NCI-H1048 (cell line): ENCODE measurements at regions not wholly inside any gene's neighbourhood (a gene's known extent, or its start where the extent isn't known, plus 50 kb on each side); places are given as distances from the start of the nearest gene placed in this dataset.

Source experiments
- DNase-seq: peaks from one replicate; lab custom pipeline; 2025; lab: John Stamatoyannopoulos, UW

DNA sequence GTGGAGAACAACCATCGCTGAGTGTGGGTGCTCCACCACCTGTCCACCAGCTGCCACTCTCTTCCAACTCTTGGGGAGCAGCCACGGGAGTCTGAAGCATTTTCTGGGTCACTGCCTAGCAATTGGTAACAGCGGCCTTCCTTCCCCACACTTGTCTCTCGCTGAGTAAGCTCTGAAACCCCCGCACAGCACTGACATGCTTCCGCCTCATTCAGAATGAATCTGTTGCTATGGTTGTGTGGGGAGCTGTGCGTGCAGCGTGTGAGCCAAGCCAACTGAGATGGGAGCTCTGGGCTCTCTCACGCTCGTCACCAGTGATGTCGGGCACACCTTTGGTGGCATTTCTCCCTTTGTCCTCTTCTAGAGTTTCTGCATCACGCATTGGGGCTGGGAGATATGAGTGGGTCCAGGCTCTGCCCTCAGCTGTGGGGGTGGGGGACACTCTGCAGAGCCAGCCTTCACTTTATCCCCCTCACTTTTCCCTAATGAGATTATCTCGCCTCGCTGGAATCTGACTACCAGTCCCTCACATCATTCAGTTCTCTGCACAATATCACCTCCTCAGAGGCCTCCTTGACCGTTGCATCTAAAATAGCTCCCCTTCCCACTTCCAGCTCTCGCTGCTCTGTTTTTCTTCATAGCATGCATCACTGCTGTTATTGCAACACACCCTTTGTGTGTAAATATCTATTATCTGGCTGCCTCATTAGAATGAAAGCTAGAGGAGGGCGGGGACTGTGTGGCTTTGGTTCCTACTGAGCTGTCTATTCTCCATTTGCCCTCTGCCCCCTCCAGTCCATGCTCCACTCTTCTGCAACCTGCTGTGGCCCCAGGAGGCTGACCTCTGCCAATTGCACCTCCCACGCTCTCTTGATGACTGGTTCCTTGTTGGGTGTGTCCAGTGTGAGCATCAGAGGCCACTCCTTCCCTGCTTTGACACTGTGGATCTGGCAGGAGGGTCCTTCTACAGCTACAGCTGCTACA lies 569.9 kb upstream of the CADM1 start:
- no peak for DNase-seq

- no peak for DNase-seq
Measured at GRCh38 chr11:116072601-116073410, 568.6 kb upstream of the CADM1 start.

GRCh38 chr11:116072133-116072532 lies 567.9 kb upstream of the CADM1 start:
- DNase-seq: no peak

DNA sequence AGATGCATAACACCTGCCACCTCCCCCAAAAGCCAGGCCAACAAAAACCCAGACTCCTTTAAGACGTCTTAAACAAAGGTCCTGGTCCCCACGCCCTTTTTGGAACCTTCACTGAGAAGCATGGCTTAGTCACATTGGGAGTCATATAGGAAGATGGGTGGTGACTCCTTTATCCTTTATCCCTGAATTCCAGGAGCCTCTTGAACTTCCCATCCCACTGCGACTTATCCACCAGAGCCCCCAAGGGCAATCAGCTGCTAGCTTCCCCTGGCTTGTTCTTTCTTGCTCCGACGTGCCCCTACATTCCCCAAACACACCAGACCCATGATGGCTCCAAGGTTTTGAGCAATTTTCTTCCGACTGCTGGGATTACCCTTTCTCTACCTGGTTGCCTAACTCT lies 567.0 kb upstream of the CADM1 start:
- DNase-seq: no peak

DNA sequence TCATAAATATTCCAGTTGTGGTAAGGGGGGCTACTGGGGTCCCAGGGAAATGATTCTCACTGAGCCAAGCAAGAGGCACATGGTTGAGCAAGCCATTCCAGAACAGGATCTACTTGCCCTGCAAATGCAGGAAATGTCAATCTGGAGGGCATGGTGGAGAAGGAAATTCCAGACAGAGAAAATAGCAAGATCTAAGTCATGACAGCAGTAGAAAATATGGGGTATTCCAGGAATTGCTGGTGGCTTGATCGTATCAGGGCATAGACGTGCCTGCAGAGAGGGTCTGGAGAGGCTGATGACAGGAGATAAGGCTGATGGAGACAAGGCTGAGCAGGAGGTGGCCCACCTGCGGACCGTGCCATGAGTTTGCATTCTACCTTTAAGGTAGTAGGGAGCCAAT lies 566.3 kb upstream of the CADM1 start:
- DNase-seq: no peak

GRCh38 chr11:116066777-116067176 lies 562.6 kb upstream of the CADM1 start:
- no peak for DNase-seq

- no peak for DNase-seq
Measured at GRCh38 chr11:116065986-116066385, 561.8 kb upstream of the CADM1 start.

- DNase-seq: no peak
Measured at GRCh38 chr11:116065191-116065895, 561.1 kb upstream of the CADM1 start.

DNA sequence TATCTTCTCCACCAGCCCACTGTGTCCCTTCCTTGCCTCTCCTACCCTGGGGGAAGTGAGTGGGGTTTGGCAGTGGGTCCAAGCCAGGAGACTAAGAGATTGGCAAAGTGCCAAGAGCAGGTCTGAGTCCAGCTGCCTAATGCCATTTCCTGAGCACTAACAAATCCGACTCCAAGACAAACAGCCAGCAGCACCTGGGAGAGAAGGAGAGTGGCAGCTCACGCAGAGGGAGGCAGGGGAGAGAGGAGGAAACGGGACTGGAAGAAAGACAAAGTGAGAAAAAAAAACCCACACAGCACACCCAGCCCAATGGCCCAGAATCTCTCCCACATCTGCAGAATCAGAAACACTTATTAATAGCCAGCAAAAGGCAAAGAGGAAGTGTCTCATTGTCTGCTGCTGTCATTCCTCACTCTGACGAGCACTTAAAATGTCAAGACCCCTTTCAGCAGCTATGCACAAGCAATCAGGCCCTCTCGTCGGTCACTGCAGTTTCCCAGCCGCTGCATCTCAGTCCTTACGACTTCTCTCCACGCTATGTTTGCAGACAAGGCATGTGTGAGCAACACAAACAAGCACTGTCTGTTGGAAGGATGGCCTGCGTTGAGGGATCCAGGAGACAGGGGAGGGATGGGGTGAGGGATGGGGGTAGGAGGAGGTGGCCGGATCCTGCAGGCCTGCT lies 558.4 kb upstream of the CADM1 start:
- DNase-seq: no peak

GRCh38 chr11:116062129-116062489 lies 557.9 kb upstream of the CADM1 start:
- DNase-seq: no peak

- DNase-seq: no peak
Measured at GRCh38 chr11:116061322-116061721, 557.1 kb upstream of the CADM1 start.

GRCh38 chr11:116059919-116060318 lies 555.7 kb upstream of the CADM1 start:
- DNase-seq: no peak

DNA sequence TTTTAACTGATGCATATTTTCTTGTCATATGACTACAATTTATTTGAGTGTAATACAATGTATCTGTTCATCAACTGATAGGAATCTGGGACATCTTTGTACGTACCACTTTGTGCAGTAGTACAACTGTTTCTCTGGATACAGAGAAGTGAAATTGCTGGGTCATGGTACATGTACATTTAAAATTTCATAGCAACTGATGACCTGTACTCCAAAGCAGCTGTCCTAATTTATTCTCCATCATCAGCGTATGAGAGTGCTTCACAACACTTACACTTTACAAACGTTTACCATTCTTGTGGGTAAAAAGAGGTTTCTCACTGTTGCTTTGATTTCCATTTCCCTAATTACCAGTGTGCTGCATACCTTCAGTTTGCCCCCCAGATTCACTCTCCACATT lies 552.8 kb upstream of the CADM1 start:
- DNase-seq: no peak

DNA sequence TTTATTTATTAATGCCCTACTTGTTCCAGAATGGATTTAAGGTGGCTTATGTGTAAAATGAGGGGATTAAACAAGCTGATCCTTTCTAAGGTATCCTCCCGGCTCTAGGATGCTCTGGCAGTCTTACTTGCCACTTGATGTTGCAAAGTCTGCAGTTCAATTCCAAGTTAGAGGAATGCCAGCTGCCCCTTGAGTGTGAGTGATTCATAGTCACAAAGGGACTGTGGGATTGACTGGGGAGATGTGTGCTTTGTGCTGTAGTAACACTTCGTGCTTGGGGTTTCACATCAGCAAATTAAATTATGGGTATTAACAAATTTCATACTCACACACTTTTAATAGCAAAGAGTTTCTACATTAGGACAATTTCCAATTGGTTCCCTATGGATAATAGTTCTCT lies 550.8 kb upstream of the CADM1 start:
- no peak for DNase-seq

DNA sequence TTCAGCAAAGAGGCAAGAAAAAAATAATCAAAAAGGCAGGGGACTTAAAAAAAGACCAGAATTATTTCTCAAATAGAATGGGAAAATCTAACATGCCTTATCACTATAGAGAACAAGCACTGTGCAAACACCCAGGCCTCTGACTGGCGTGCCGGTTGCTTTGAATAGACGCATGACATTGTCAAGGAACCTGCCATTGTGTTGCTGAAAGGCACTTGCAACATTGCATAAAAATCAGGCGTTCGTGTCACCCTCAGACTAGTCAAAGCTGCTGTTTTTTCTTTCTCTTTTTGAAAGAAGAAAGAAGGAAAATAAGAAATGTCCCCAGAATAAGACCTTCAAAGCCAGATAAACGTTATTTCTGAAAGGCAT lies 549.3 kb upstream of the CADM1 start:
- no peak for DNase-seq

DNA sequence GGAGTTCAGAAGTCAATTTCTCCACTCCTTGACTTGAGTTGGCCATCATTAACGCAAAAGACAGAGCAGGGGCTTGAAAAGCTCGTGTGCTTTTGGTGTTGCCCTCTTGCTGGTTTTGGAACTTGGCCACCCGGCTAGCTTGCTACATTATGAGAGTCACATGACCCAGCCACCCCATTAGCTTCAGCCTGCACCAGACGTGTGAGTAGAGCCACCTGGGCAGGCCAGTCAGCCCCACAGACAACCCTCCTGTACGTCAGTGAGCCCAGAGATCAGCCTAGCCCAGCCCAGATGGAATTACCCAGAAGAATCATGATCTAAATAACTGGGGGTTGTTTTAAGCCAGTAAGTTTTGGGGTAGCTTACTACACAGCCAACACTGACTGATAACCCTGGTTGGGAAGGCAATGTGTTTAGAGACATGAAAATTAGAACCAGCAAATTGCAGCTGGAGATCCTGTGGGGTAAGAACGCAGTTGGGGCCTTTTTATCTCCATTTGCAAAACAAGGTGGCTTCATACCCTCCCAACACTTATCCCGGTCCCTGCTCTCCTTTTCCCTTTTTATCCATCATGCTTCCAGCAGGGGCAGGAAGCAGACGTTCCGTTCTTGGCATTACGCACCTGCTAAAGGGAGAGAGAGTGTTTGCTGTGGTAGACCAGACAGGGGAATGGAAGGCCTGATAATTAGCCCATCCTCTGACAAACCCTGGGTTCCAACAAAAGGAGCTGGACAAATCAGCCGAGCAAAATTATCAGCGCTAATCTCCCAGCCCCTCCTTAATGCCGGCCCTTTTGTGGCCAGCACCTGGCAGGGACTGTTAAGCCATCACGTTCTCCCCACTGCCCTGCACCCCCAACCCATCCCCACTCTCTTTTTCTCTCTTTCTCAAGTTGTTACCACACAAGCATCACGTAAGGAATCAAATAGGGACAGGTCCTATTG lies 548.7 kb upstream of the CADM1 start:
- DNase-seq: no peak

- DNase-seq: no peak
Measured at GRCh38 chr11:116051494-116051893, 547.3 kb upstream of the CADM1 start.

GRCh38 chr11:116049383-116049782 lies 545.2 kb upstream of the CADM1 start:
- no peak for DNase-seq

- DNase-seq: no peak
Measured at GRCh38 chr11:116046127-116046526, 541.9 kb upstream of the CADM1 start.

DNA sequence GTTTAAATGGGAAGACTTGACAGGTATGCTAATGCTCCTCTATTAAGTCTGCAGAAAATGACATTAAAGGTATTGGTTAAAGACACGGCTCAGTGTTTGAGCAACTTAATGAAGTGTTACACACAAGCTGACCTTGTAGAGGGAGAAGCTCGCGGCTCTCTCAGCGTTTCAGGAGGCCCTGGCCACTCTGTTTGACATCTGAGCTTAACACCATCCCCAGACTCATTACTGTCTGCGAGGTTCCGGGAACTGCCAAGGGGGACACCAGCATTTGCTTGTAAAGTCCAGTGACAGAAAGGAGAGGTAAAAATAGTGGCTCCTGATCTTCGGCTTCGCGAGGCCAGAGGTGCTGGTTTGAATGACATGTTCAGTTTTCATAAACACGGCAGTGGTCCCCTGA lies 540.7 kb upstream of the CADM1 start:
- DNase-seq: no peak

DNA sequence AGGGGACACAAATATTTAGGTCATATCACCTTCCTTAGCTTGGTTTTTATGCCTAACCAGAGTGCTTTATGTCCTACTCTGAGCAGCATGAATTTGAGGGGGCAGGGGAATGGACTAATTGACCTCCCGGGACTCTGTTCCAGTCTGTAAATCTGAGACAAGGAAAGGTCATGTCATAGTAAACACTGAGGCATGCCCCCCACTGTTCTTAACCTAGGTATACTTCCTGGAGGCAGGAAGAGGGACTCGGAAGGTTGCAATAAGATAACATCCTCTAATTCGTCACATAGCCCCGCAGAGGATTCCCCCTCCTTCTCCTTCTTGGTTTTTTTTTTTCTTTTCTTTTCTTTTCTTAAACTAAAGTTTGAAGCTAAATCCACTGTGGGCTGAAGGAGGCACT lies 540.3 kb upstream of the CADM1 start:
- DNase-seq: no peak
